SU-DHL-6 (cell line): ENCODE measurements at regions not wholly inside any gene's neighbourhood (a gene's known extent, or its start where the extent isn't known, plus 50 kb on each side); places are given as distances from the start of the nearest gene placed in this dataset.

ENCODE experiments used
- CTCF ChIP-seq: fragments of 200-600 bp; sonication (generic); IDR thresholded peaks from one replicate; pipeline ENCODE4 v1.5.1; 2017; ENCODE audit warnings: antibody characterized with exemption, mild to moderate bottlenecking, low read length, moderate library complexity; ENCODE audit not compliant: insufficient read depth, poor library complexity, severe bottlenecking
- EZH2phosphoT487 ChIP-seq: fragments of 200-600 bp; sonication (generic), shearing (Covaris generic); conservative IDR thresholded peaks from 2 replicates; pipeline ENCODE4 v1.6.1; 2018; ENCODE audit warnings: mild to moderate bottlenecking, antibody characterized with exemption, low read length, moderate library complexity, mixed read lengths

- no peak for TF ChIP-seq EZH2phosphoT487
- TF ChIP-seq CTCF: no peak
Observed at GRCh38 chr12:28870839-28871440, 278.1 kb upstream of the FAR2 start.
